ENCODE measurements at regions not wholly inside any gene's neighbourhood (a gene's known extent, or its start where the extent isn't known, plus 50 kb on each side); places are given as distances from the start of the nearest gene placed in this dataset.

GRCh38 chr3:118478706-118479276 lies 555.9 kb downstream of the IGSF11 start:
- DNase-seq (ENCODE audit: low read depth), result no peak
- no peak overlapping the region for H3K4me3 ChIP-seq (ENCODE audit: low read depth, low read length)
- TF ChIP-seq CTCF (conservative IDR thresholded peaks at IDR 0.05; ENCODE audit: low read depth, low read length), result no peak

- no peak overlapping the region for H3K4me3 ChIP-seq (ENCODE audit: low read depth, low read length)
- no peak for TF ChIP-seq CTCF (conservative IDR thresholded peaks at IDR 0.05; ENCODE audit: low read depth, low read length)
- DNase-seq (ENCODE audit: low read depth), result no peak
Measured at GRCh38 chr3:118479376-118479775, 555.3 kb downstream of the IGSF11 start.

- no peak for DNase-seq (ENCODE audit: low read depth)
- TF ChIP-seq CTCF (conservative IDR thresholded peaks at IDR 0.05; ENCODE audit: low read depth, low read length), result no peak
- H3K4me3 ChIP-seq (ENCODE audit: low read depth, low read length), result no peak overlapping the region
Measured at GRCh38 chr3:118480101-118480860, 554.4 kb downstream of the IGSF11 start.

- H3K4me3 ChIP-seq (ENCODE audit: low read depth, low read length), result no peak overlapping the region
- DNase-seq (ENCODE audit: low read depth), result no peak
- TF ChIP-seq CTCF (conservative IDR thresholded peaks at IDR 0.05; ENCODE audit: low read depth, low read length), result no peak
Measured at GRCh38 chr3:118485693-118486092, 549.0 kb downstream of the IGSF11 start.

GRCh38 chr3:118487734-118488133 lies 546.9 kb downstream of the IGSF11 start:
- DNase-seq (ENCODE audit: low read depth), result no peak
- H3K4me3 ChIP-seq (ENCODE audit: low read depth, low read length), result no peak overlapping the region
- TF ChIP-seq CTCF (conservative IDR thresholded peaks at IDR 0.05; ENCODE audit: low read depth, low read length), result no peak

GRCh38 chr3:118488732-118489131 lies 545.9 kb downstream of the IGSF11 start:
- no peak for DNase-seq (ENCODE audit: low read depth)
- no peak overlapping the region for H3K4me3 ChIP-seq (ENCODE audit: low read depth, low read length)
- no peak for TF ChIP-seq CTCF (conservative IDR thresholded peaks at IDR 0.05; ENCODE audit: low read depth, low read length)

- no peak overlapping the region for H3K4me3 ChIP-seq (ENCODE audit: low read depth, low read length)
- TF ChIP-seq CTCF (conservative IDR thresholded peaks at IDR 0.05; ENCODE audit: low read depth, low read length), result no peak
- DNase-seq (ENCODE audit: low read depth), result no peak
Measured at GRCh38 chr3:118495206-118495605, 539.4 kb downstream of the IGSF11 start.

Measured in choroid plexus epithelial cell (primary cell).